H1 (cell line): ENCODE measurements at regions not wholly inside any gene's neighbourhood (a gene's known extent, or its start where the extent isn't known, plus 50 kb on each side); places are given as distances from the start of the nearest gene placed in this dataset.

Source experiments
- CREB1 ChIP-seq: IDR thresholded peaks from 2 replicates; pipeline ENCODE4 v1.6.1; 2012; ENCODE audit warnings: inconsistent platforms
- CTCF ChIP-seq, 3 experiments: IDR thresholded peaks; 1 replicate in 2 of 3; 2 replicates in 1 of 3; pipeline versions ENCODE4 v1.5.1 to v1.6.1; 2011; ENCODE audit warnings: low read length in 3 of 3, mild to moderate bottlenecking in 3 of 3, inconsistent platforms in 2 of 3, low read depth in 1 of 3, moderate library complexity in 1 of 3; ENCODE audit not compliant: insufficient read depth in 1 of 3; ENCODE audit errors: control extremely low read depth in 1 of 3
- EGR1 ChIP-seq: IDR thresholded peaks from 2 replicates; pipeline ENCODE4 v1.6.1; 2011; ENCODE audit warnings: low read depth, low read length, borderline replicate concordance
- EZH2 ChIP-seq: fragments of 200-600 bp; sonication (generic); IDR thresholded peaks from 2 replicates; pipeline ENCODE4 v1.7.1; 2012; ENCODE audit warnings: low read depth, mild to moderate bottlenecking, moderate library complexity, low read length, inconsistent platforms; ENCODE audit not compliant: severe bottlenecking
- JUN ChIP-seq: IDR thresholded peaks from 2 replicates; pipeline ENCODE4 v1.6.1; 2011; ENCODE audit warnings: low read depth, mild to moderate bottlenecking, improper control_type of control experiment, low read length
- POLR2A ChIP-seq, 2 experiments: IDR thresholded peaks; 1 replicate in 1 of 2; 2 replicates in 1 of 2; pipeline ENCODE4 v1.6.1; 2011; ENCODE audit warnings: low read depth in 2 of 2, low read length in 2 of 2, mild to moderate bottlenecking in 2 of 2; ENCODE audit errors: control extremely low read depth in 1 of 2
- SIRT6 ChIP-seq: IDR thresholded peaks from one replicate; pipeline ENCODE4 v1.7.1; 2012; ENCODE audit warnings: low read length, inconsistent platforms
- SUZ12 ChIP-seq: fragments of 200-600 bp; sonication (generic); IDR thresholded peaks from 2 replicates; pipeline ENCODE4 v1.6.1; 2012; ENCODE audit warnings: mild to moderate bottlenecking, inconsistent platforms, low read length, moderate library complexity, mixed read lengths
- ZNF274 ChIP-seq: IDR thresholded peaks from 2 replicates; pipeline ENCODE4 v1.7.0; 2012; ENCODE audit warnings: low read length, borderline replicate concordance; ENCODE audit errors: extremely low read depth

GRCh38 chr2:150847578-150847977 lies 360.1 kb upstream of the RND3 start:
- TF ChIP-seq EZH2, result no peak
- TF ChIP-seq CTCF (IDR thresholded peaks at IDR 0.05; ENCODE audit: control extremely low read depth in 1 of 3, insufficient read depth in 1 of 3, low read depth in 1 of 3, low read length in 3 of 3), result no peak
- TF ChIP-seq ZNF274, result no peak
- no peak for TF ChIP-seq JUN
- TF ChIP-seq POLR2A (IDR thresholded peaks at IDR 0.05; ENCODE audit: control extremely low read depth in 1 of 2, low read depth in 2 of 2, low read length in 2 of 2), result no peak
- TF ChIP-seq SIRT6, result no peak
- TF ChIP-seq SUZ12, result no peak
- no peak for TF ChIP-seq CREB1
- TF ChIP-seq EGR1, result no peak
